Endometrium (tissue), 2 donors: ENCODE measurements at regions not wholly inside any gene's neighbourhood (a gene's known extent, or its start where the extent isn't known, plus 50 kb on each side); places are given as distances from the start of the nearest gene placed in this dataset.

Experiments
- FAIRE-seq: peaks from 2 replicates; lab custom pipeline; 2012; peaks lifted over from hg19 to GRCh38; lab: Jason Lieb, UNC
- donor health status: control.
- donor health status: control.

DNA sequence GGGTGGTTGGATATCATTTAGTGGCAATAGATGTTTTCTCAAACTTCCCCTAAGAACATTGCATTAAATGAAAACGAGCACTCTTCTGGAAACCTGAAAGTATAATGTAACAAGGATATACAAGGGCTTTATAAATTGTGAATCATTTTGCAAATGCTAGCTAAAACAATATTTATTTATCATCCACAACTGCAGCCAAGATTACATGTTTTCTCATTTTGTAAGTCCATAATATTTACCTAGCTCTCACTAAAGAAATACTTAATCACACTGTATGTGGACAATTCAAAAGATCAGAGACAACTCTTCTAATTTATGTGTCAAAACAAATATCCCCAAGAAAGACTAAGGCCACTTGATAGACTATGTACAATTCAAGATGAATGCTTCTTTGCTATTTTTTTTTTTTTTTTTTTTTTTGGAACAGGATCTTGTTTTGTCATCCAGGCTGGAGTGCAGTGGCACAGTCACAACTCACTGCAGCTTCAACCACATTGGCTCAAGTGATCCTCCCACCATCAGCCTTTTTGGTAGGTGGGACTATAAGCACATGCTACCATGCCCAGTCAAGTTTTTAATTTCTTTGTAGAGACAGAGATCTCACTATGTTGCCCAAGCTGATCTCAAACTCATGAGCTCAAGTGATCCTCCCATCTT is 427.7 kb upstream of the THBS1 start:
- no peak for FAIRE-seq

DNA sequence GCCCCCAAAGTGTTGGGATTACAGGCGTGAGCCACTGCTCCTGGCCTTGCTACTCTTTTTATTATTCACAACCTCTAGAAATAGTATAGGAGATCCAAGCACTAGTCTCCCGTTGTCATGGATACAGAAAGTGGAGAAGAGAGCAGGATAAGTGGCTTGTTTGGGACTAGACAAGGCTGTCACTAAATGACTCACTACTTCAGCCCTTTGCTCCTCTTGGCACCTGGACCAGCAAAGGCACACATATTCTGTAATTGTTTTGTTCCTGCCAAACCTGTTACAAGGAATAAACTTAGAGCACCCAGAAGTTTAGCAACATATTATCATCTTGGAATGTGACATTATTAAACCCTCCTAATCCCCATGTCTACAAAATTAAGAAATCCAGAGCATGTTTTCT is 427.2 kb upstream of the THBS1 start:
- FAIRE-seq, result no peak

DNA sequence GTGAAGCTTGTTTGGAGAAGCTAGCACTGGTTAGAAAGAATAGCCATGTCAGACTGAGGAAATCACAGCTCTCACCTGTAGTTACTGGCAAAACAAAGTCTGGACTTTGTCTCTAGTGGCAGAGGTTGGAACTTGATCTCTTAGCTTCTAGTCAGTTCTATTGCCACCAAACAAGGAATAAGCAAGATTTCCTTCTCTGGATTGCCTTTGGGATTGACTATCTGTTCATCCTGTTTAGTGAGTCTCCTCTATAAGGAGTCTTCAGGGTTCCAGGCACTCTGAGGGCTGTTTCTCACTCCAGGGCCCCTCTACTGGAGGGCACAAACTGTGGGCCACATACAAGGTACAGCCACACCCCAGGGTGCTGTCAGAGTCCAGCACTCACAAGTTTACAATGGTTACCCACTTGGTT is 426.6 kb upstream of the THBS1 start:
- FAIRE-seq, result no peak

GRCh38 chr15:39154776-39155175 is 426.1 kb upstream of the THBS1 start:
- no peak for FAIRE-seq

DNA sequence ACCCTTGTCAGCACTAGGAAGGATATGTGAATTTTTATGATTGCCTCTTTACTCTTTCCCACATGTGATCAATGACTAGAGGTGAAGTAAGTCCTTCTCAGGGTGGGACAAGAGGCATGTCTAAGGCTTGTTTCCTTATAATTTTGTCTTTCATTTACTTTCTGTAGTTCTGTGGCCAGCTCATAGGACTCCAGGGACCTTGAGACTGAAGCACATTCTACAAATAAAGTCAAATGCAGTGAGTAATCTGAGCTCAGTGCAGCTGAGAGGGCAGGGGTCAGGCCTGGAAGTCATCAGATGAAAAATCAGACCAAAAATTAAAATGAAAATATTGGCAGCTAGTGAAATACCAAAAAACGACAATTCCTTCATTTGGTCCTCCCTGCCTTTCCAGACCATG is 424.7 kb upstream of the THBS1 start:
- no peak for FAIRE-seq

DNA sequence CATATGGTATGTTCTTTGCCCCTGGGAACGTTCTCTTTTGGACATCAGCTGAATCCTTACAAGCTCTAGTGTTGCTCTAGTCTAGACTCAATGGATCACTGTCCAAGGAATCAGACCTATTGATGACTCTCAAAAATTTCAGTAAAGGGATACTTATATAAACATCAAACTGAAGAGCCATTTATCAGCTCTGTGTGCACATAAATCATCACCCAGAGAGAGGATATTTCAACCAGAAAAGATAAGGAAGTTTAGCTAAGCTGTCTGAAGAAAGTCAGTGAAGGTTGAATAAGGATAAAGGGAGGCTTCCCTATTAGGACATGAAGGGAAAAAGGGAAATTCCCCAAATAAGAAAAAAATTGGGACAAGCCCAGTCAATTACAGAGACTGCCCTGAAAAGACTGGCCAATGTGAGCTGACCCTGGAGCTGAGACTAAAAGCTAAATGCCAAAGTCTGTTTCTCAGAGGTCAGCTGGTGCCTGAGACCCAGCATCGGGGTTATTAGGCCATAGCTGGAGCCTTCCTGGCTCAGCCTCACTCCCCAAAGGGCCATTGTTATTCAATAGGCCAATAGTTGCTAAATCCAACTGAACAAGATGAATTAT is 424.1 kb upstream of the THBS1 start:
- no peak for FAIRE-seq

DNA sequence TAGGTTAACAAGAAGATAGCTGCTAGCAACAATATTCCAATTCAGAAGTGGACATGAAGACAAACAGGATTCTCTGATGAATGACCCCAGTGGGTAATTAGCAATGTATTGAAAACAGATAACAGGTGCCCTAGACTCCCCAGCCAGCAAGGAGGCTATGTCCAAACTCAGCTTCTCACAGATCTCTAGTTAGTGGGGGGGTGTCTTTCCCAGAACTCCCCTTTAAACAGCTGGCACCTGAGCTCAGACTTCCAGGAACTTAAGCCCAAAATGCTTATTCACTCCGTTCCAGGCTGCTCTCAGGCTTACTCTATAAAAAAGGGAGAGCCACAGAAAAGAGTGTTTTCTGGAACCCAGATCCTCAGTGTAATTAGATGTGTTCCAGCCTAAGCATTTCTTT is 423.0 kb upstream of the THBS1 start:
- no peak for FAIRE-seq

DNA sequence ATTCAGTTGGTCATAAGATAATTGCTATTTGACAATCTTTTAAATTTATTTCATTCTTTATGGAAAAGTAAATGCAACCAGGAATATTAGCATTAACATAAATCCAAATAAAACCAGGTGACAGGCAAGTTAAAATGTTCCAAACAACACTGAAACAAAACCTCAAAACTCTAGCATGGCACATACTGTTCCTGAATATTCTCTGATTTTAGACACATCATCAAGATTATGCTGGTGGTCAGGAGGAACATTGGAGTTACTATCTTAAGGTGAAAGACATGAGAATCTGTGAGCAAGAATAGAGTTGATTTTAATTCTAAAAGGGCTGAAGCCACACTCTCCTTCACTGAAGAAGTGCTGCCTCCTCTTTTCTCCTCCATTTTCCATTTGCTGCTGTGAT is 421.0 kb upstream of the THBS1 start:
- FAIRE-seq, result no peak

DNA sequence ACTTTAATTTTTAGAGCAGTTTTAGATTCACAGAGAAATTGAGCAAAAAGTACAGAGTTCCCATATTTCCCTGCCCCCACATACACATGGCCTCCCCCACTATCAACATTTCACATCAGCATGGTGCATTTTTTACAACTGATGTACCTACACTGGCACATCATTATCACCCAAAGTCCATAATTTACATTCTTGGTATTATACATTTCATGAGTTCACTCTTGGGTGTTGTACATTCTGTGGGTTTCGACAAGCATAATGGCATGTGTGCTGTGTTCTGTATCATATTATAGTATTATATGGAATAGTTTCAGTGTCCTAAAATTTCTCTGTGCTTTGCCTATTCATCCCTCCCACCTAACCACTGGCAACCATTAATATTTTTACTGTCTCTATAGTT is 419.8 kb upstream of the THBS1 start:
- FAIRE-seq, result no peak

- FAIRE-seq, result no peak
These were observed 415.7 kb upstream of the THBS1 start for GRCh38 chr15:39165020-39165706.

DNA sequence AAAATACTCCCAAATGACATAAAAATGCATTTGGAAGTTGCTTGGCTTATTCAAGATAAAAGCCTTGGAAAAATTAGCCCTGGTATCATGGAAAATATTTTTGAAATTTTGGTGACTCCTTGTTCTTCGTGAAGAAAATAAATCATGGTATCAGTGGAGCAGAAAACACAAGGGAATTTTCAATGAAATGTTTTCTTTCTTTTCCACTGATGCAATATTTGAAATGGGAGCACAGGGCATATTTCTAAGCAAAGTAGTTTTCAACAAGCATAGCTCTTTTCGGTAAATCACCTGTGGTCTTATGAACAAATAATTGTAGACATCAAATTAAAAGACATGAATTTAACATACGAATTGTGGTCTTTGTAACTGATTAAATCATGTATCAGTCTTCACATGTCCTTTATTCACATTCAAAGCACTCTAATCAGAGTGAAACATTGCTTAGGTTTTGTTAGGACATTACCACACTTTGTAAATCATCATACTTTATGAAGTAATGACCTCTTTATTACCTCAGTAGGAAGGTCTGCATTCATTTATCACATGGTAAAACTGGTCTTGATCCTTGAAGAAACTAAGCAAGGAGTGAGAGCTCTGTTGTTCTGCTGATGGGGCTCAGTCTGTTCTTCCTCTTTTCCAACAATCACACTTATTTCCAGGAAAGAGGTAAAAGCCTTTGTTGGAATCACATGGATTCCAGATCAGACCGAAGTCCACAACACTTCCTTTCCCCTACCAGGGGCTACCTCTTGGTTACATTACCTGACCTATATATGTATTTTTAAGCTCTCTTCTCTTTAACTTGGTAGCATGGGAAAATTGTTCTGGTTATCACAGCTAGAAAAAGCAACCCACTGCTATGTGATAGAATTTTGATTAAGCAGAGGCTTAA is 413.5 kb upstream of the THBS1 start:
- FAIRE-seq, result no peak

GRCh38 chr15:39171944-39172368 is 408.9 kb upstream of the THBS1 start:
- peak; percentile 15 for FAIRE-seq

DNA sequence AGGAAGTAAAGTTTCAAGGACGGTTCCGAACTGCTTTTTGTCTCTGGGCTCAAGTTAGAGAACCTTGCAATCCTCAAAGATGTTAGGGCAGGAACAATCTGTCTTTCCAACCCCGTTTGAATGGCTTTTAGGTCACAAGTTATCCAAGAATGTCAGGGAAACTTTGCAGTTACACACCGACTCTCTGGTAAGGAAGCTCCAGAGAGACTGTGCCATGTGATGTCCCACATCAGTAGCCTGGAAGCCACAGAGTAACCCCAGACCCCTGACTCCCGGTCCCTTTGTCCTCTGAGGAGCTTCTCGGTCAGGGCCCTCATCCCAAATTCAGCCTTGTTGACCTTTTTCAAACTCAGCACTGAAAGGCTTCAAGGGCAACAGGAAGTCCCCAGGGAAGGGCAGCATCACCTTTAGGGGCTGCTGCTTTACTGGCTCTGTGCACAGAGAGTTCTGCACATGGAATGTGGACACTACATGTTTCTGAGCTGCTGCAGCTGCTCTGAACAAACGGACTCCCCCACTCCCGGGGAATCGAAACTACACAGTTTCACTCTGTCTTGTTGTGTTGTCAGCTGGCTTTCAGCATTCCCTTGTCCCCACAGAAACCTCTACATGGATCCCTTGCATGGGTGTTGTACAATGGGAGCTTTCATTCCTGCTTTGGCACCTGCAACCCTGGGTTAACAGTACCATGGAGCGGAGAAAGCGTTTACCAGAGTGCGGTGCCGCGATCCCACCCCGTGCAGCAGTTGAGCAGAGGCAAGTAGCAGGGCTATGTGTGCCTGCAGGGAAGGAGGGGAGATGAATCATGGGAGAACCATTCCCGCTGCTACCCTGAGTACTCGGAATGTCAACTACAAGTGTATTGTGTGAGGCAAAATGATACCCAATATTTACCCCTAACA is 408.2 kb upstream of the THBS1 start:
- no peak for FAIRE-seq

DNA sequence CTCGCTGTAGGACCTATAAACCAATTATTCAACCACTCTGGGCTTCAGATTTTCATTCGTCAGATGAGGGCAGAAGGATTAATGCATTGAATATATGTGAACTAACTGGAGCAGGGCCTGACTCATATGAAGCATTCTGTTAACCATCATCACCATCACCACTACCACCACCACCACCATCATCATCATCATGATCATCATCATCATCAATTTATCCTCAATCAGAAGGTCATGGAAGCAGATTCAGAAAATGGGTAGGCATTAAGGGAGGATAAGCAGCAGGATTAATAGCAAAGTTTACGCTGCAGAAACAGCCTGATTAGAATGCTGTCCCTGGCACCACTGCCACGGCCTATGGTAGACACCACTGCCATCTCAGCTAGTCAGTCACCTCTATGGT is 407.5 kb upstream of the THBS1 start:
- no peak for FAIRE-seq

DNA sequence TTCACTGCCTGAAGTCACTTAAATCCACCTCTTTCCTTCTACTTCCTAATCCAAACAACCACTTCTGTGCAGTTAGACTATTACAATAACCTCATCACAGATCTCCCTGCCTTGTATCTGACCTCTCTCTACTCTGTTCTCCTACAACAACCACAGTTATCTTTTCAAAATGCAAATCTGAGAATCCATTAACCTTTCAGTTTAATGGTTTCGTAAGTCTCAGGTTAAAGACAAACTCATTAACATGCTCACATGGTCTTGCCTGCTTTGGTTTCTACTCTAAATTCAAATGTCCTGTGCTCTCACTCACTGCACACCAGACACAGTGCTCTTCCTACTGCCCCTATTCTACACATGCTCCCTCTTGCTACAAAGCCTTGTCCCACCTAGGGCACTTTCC is 406.5 kb upstream of the THBS1 start:
- no peak for FAIRE-seq

DNA sequence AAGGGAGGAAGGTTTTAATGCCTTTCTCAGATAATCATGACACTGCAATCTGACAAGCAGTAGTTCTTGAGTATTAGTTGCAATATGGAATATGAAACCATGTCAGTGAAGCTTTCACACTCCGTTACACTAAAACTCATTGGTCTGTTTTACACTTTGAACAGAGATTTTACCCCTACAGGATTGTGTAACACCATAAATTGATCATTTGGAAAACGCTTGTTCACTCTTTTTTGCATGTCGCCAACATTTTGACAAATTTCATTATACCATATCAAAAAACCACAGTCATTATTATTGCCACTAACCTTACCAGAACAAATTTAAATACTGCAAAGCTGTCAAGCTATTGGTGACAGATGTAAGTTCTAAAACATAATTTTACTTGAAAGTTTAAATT is 404.8 kb upstream of the THBS1 start:
- no peak for FAIRE-seq

DNA sequence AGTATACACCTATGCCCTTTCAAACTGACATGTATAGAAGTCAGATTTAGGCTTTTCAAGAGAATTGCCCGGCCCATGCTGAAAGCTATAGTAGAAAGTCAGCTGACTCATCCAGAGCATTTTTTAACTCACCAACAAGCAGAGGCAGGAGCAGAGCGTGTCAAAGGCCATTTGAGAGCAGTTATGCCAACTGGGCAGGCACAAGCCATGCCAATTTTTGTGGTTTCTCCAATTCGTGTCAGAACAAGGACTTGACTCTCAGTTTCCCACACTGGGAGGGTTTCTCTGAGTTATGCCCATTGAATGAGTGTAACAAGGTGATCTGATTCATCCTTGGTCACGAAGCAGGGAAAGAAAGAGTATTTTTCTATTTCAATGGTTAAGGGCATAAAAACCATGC is 403.3 kb upstream of the THBS1 start:
- FAIRE-seq, result no peak

DNA sequence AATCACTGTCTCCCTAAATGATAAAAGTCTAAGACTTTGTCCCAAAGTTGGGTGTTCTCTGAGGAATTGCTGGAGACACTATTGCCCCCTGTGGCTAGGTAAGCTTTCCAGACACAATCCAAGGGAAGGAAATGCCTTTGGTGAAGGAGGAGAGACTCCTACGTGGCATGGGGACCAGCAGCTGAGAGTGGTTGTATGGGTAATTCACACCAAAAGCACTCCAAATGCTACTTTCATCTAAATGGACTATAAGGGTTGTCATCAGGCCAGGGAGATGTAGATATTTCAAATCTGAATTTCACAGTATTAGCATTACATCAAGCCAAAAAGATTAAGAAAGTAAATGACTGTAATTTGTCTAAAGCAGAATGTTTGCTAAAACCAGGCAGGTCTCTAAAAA is 400.8 kb upstream of the THBS1 start:
- no peak for FAIRE-seq

GRCh38 chr15:39180483-39180933 is 400.4 kb upstream of the THBS1 start:
- peak; percentile 97 for FAIRE-seq

DNA sequence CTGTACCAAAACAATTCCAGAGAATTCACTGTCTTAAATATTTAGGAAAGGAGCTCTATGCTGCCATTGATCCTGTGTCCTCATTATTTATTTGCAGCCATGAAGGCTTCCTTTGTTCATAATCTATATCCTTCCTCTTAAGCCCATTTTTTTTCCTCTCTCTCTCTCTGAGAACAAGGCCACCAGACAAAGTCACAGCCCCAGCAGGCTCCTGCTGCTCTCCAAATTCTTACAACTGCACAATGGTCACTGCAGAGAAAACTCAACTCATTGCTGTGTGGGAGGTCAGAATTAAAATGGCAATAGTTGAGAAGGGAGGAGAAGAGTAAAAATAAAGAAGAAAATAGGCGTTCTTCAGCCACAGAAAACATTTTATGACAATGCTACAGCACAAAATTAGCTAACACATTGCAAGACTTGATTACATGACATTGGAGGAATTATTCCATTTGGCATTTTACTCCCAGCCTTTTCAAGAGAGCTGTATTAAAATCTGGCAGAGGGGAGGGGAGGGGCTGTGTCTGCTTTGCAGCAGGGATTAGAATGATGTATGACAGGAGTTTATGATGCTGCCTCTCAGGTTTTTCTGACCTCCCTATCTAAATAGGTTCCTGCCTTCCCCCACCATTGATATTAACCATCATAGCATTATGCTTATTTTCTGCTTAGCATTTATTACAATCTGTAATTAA is 399.7 kb upstream of the THBS1 start:
- peak; percentile 93 for FAIRE-seq

DNA sequence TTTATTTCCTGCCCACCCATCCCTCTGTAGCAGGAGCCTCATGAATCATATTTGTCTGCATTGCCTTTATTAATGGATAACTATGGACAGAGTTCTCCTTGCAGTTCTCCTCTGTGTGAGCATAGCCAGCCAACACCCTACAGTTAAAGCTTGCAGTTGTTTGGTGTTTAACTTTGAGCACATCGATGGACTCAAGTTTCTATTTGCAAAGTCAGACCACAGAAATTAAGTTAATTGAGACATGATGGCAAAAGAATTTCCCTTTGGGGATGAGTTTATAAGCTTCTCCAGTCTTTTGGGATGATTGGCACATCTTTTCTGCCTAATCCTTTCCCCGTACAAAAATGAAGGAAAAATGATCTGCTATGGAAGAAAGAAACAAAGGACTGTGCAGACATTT is 398.9 kb upstream of the THBS1 start:
- FAIRE-seq, result no peak
